Chondrocyte (in vitro differentiated cells): ENCODE measurements at regions not wholly inside any gene's neighbourhood (a gene's known extent, or its start where the extent isn't known, plus 50 kb on each side); places are given as distances from the start of the nearest gene placed in this dataset.
A peak's percentile ranks its signal among the peaks of the same experiment; 100 is the strongest.

Source experiments
- DNase-seq: peaks from one replicate; pipeline ENCODE4 v3.0.0; 2021; ENCODE audit warnings: mixed read lengths, low spot score
- H3K27ac Mint-ChIP-seq: one replicate; pipeline ENCODE4 v1.8.0; 2021; ENCODE audit warnings: mild to moderate bottlenecking, moderate library complexity, mixed read lengths; ENCODE audit not compliant: unreplicated experiment
- H3K27me3 Mint-ChIP-seq: 2 replicates; pipeline ENCODE4 v1.8.0; 2021; ENCODE audit warnings: low read depth, mixed read lengths
- H3K36me3 Mint-ChIP-seq: 2 replicates; pipeline ENCODE4 v1.8.0; 2021; ENCODE audit warnings: low read depth, mixed read lengths
- H3K4me1 Mint-ChIP-seq: 2 replicates; pipeline ENCODE4 v1.8.0; 2021; ENCODE audit warnings: low read depth, mild to moderate bottlenecking, mixed read lengths
- H3K4me3 Mint-ChIP-seq: one replicate; pipeline ENCODE4 v1.8.0; 2021; ENCODE audit warnings: mild to moderate bottlenecking, moderate library complexity, mixed read lengths; ENCODE audit not compliant: unreplicated experiment
- H3K9me3 Mint-ChIP-seq: 2 replicates; pipeline ENCODE4 v1.8.0; 2021; ENCODE audit warnings: low read depth, mixed read lengths
- TF ChIP-seq, protein P1 (sequence below): fragments of 200-600 bp; sonication (generic); IDR thresholded peaks from 2 replicates; pipeline ENCODE4 v1.5.0; 2021; ENCODE audit warnings: antibody characterized with exemption, mild to moderate bottlenecking, moderate library complexity

DNA sequence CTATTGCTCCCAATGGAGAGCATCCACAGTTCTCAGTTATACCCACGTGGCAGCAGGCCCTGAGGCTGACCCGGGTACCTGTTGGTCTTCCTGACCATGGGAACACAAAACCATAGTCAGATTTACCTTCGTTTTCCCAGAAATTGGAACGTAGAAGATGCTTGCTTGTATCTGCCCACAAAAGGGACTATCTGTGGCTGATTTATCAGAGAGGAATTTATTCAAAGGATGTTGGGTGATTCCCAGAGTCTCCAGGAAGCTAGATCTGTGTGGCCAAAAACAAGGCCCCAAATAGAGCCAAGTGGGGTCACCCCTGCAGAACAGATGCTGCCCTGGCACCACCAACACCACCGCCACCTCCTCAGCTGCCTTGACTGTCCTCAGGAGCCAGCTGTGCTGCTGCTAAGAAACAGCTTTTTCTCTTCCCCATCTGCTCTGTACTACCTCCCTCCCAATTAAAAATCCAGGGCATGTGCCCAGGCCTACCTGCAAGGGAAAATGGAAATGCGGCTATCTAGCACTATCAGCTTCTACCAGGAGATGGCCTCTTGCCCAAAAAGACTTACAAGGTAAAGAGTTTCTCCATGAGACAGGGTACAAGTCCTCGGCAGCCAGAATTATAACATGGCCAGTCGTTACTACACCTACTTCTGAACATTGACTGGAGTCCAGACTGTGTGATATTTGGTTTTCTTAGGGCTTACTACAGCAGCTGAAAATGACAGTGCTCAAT is 128.6 kb upstream of the PLEKHG7 start:
- TF ChIP-seq, protein P1, sequence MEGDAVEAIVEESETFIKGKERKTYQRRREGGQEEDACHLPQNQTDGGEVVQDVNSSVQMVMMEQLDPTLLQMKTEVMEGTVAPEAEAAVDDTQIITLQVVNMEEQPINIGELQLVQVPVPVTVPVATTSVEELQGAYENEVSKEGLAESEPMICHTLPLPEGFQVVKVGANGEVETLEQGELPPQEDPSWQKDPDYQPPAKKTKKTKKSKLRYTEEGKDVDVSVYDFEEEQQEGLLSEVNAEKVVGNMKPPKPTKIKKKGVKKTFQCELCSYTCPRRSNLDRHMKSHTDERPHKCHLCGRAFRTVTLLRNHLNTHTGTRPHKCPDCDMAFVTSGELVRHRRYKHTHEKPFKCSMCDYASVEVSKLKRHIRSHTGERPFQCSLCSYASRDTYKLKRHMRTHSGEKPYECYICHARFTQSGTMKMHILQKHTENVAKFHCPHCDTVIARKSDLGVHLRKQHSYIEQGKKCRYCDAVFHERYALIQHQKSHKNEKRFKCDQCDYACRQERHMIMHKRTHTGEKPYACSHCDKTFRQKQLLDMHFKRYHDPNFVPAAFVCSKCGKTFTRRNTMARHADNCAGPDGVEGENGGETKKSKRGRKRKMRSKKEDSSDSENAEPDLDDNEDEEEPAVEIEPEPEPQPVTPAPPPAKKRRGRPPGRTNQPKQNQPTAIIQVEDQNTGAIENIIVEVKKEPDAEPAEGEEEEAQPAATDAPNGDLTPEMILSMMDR: peak; percentile 70
- Mint-ChIP-seq H3K4me1 (no peaks in the 10 kb centered on the region), H3K4me3 (no peak overlapping the region), H3K27me3 (no peaks in the 10 kb centered on the region), H3K9me3 (no peaks in the 10 kb centered on the region), H3K27ac (no peak overlapping the region), H3K36me3 (no peaks in the 10 kb centered on the region)
- no peak for DNase-seq

DNA sequence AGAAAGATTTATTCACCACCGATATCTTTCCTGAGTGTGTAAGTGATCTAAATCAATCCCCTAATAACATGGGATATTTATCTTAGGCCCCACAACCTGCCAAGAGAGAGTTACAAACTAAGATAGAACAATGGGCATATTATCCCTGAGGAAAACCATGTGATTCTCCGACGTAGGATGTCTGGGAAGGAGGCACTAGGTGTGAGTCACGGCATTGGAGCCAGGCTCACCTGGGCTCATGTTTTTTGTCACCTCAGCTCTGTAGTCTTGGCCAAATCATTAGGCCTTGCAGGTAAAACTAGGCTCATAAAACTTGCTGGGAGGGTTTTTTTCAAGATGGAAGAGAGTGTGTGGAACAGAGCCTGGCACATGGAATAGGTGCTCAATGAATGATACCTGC is 129.7 kb upstream of the PLEKHG7 start:
- Mint-ChIP-seq H3K27ac (no peak overlapping the region), H3K4me3 (no peak overlapping the region), H3K9me3 (no peaks in the 10 kb centered on the region), H3K36me3 (no peaks in the 10 kb centered on the region), H3K27me3 (no peaks in the 10 kb centered on the region), H3K4me1 (no peaks in the 10 kb centered on the region)
- no peak for DNase-seq
- TF ChIP-seq, protein P1: no peak

DNA sequence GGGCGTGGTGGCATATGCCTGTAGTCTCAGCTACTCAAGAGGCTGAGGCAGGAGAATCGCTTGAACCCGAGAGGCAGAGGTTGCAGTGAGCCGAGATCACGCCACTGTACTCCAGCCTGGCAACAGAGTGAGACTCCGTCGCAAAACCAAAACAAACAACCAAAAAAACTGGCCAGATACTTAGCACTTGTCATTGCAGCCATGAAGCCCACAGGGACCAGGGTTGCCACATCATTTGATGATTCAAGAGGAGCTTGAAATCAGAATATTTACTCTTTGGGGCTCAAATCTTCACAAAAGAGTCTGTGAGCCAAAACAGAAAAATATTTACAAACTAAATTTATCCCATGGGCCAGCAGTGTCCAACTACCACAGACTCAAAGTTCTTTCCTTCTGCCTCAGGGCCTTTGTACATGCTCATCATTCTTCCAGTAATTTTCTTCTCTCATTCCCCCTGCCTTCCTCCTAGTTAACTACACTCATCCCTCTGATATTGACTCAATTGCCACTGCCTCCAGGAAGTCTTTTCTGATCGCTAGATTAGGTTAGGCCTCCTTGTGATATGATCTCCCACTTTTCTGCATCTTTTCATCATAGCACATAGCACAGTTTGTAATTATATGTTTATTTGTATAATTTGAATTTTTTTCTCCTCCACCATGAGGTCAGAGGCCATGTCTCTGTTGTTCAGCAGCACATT is 130.8 kb upstream of the PLEKHG7 start:
- Mint-ChIP-seq H3K27me3 (no peaks in the 10 kb centered on the region), H3K9me3 (peaks cover 2% of the 10 kb centered on the region), H3K4me3 (no peak overlapping the region), H3K4me1 (no peaks in the 10 kb centered on the region), H3K27ac (no peak overlapping the region), H3K36me3 (peaks cover under 1% of the 10 kb centered on the region)
- TF ChIP-seq, protein P1: no peak
- DNase-seq: no peak

DNA sequence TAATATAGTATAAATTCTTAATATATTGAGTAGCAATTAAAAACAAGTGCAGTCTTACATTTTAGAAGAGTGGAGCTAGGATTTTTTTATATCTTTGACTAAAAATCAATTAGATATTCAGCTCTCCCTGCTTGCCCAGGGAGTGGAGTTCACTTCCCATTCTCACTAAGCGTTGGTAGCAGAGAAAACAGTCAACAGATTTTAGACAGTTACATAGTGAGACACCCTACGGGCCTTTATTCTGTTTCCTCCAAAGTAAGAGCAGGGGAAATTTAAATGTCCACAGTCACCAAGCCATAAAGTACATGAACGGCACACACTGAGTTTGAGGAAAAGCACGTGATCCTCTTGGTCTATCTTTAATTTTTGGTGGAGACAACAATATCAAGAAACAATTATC is 131.6 kb upstream of the PLEKHG7 start:
- no peaks in the 10 kb centered on the region for H3K4me1 Mint-ChIP-seq
- H3K9me3 Mint-ChIP-seq: peaks cover 9% of the 10 kb centered on the region
- H3K27me3 Mint-ChIP-seq: no peaks in the 10 kb centered on the region
- peaks cover 2% of the 10 kb centered on the region for H3K36me3 Mint-ChIP-seq
- no peak for DNase-seq
- TF ChIP-seq, protein P1: no peak
- no peak overlapping the region for H3K27ac Mint-ChIP-seq
- no peak overlapping the region for H3K4me3 Mint-ChIP-seq

DNA sequence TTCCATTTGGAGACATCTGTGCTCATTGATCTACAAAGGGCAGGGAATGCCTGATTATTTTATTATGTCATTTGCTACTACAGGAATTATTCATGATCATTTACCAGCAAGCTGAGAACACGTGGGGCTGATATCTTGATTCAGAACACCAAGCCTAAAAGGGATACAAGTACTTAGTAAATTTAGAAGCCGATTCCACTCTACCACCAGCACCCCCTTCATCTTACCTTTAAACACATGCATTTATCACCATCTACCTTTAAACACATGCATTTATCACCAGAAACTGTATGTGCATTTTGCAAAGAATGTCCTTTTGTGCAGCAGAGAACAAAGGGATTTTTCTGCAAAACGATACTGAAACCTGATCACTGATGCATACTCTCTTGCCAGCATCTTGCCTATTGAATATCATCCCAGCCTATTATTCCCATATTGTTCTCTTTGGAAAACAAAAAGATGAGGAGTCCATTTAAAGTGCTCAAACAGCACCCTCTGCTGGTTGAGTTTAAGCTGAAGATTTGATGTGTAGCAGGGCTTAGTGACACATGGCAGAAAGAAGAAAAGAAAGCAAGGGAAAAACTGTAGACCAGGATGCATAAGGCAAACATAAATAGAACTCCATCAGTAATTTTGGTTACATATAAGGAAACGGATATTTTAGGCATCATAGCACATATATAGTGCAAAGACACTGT is 132.6 kb upstream of the PLEKHG7 start:
- no peak for DNase-seq
- no peak overlapping the region for H3K4me3 Mint-ChIP-seq
- peaks cover 9% of the 10 kb centered on the region for H3K9me3 Mint-ChIP-seq
- no peaks in the 10 kb centered on the region for H3K4me1 Mint-ChIP-seq
- peaks cover 2% of the 10 kb centered on the region for H3K36me3 Mint-ChIP-seq
- TF ChIP-seq, protein P1: peak; percentile 97
- no peak overlapping the region for H3K27ac Mint-ChIP-seq
- no peaks in the 10 kb centered on the region for H3K27me3 Mint-ChIP-seq
